Liver (tissue), 8 donors: ENCODE measurements at regions not wholly inside any gene's neighbourhood (a gene's known extent, or its start where the extent isn't known, plus 50 kb on each side); places are given as distances from the start of the nearest gene placed in this dataset.

Experiments used
- DNase-seq: peaks from one replicate; pipeline ENCODE4 v3.0.0-alpha.2; 2017; ENCODE audit warnings: low spot score
- H3K27ac ChIP-seq, 2 donors: one replicate each; pipeline ENCODE4 v1.7.0; 2013; ENCODE audit warnings: inconsistent platforms in 2 of 2, low read length in 2 of 2, control low read depth in 1 of 2, low read depth in 1 of 2, mild to moderate bottlenecking in 1 of 2
- H3K27me3 ChIP-seq, 4 donors: one replicate each; pipeline versions ENCODE4 v1.6.1 to v1.7.0; 2013; ENCODE audit warnings: low read length in 3 of 4, inconsistent platforms in 1 of 4, mild to moderate bottlenecking in 1 of 4, moderate library complexity in 1 of 4; ENCODE audit not compliant: control insufficient read depth in 4 of 4, insufficient read depth in 4 of 4
- H3K36me3 ChIP-seq, 4 donors: one replicate each; pipeline versions ENCODE4 v1.6.1 to v1.7.0; 2013; ENCODE audit warnings: low read length in 3 of 4, mild to moderate bottlenecking in 3 of 4, low read depth in 1 of 4, moderate library complexity in 1 of 4; ENCODE audit not compliant: control insufficient read depth in 4 of 4, insufficient read depth in 3 of 4
- H3K4me1 ChIP-seq, 4 donors: one replicate each; pipeline versions ENCODE4 v1.6.1 to v1.7.0; 2013; ENCODE audit warnings: low read length in 3 of 4, mild to moderate bottlenecking in 3 of 4, moderate library complexity in 1 of 4; ENCODE audit not compliant: control insufficient read depth in 4 of 4, insufficient read depth in 4 of 4
- H3K4me3 ChIP-seq, 3 donors: one replicate each; pipeline versions ENCODE4 v1.6.1 to v1.7.0; 2013; ENCODE audit warnings: low read length in 3 of 3, control low read depth in 1 of 3, low read depth in 1 of 3, mild to moderate bottlenecking in 1 of 3
- H3K9ac ChIP-seq, 2 donors: one replicate each; pipeline ENCODE4 v1.7.0; 2013; ENCODE audit warnings: low read length in 2 of 2, mild to moderate bottlenecking in 2 of 2, moderate library complexity in 2 of 2, control low read depth in 1 of 2, low read depth in 1 of 2
- H3K9me3 ChIP-seq, 4 donors: one replicate each; pipeline versions ENCODE4 v1.6.1 to v1.7.0; 2013; ENCODE audit warnings: low read length in 3 of 4; ENCODE audit not compliant: control insufficient read depth in 4 of 4
- EGR1 ChIP-seq, 2 donors: IDR thresholded peaks; 2 replicates each; pipeline ENCODE4 v1.6.1; 2016 to 2018; ENCODE audit warnings: antibody characterized with exemption in 2 of 2, low read depth in 2 of 2
- FOXA2 ChIP-seq: IDR thresholded peaks from 2 replicates; pipeline ENCODE4 v1.6.1; 2016; ENCODE audit warnings: antibody characterized with exemption
- HNF4A ChIP-seq, 2 donors: conservative IDR thresholded peaks; 2 replicates each; pipeline ENCODE4 v1.6.1; 2016; ENCODE audit warnings: antibody characterized with exemption in 2 of 2, mild to moderate bottlenecking in 2 of 2
- RAD21 ChIP-seq, 2 donors: IDR thresholded peaks; 2 replicates each; pipeline ENCODE4 v1.6.1; 2016; ENCODE audit warnings: antibody characterized with exemption in 2 of 2, mild to moderate bottlenecking in 2 of 2
- SP1 ChIP-seq: IDR thresholded peaks from 2 replicates; pipeline ENCODE4 v1.6.1; 2018; ENCODE audit warnings: antibody characterized with exemption, mild to moderate bottlenecking
- YY1 ChIP-seq: IDR thresholded peaks from 2 replicates; pipeline ENCODE4 v1.6.1; 2016; ENCODE audit warnings: antibody characterized with exemption, mild to moderate bottlenecking
- WGBS: extraction: QIAGEN DNeasy Blood & Tissue Kit; methylation state at CpG from one replicate; pipeline ENCODE4 v1.1.7; 2013; 5-methylcytosine and 5-hydroxymethylcytosine counted together
- TF ChIP-seq, protein P1 (sequence below): IDR thresholded peaks from 2 replicates; pipeline ENCODE4 v1.6.1; 2016; ENCODE audit warnings: antibody characterized with exemption
- TF ChIP-seq, protein P2 (sequence below): fragments of 150-350 bp; IDR thresholded peaks from 2 replicates; pipeline ENCODE4 v1.5.1; 2017; ENCODE audit warnings: improper control_type of control experiment, low read depth, low read length; ENCODE audit not compliant: missing input control
- TF ChIP-seq, protein P3 (sequence below): IDR thresholded peaks from 2 replicates; pipeline ENCODE4 v1.6.1; 2016; ENCODE audit warnings: antibody characterized with exemption
- TF ChIP-seq, protein P4 (sequence below): IDR thresholded peaks from 2 replicates; pipeline ENCODE4 v1.6.1; 2016; ENCODE audit warnings: antibody characterized with exemption, mild to moderate bottlenecking
- TF ChIP-seq, protein P5 (sequence below): IDR thresholded peaks from 2 replicates; pipeline ENCODE4 v1.6.1; 2016; ENCODE audit warnings: antibody characterized with exemption
- donor health status: healthy.
- donor health status: healthy.
- donor health status: healthy.
- donor health status: healthy.
- donor health status: healthy.

DNA sequence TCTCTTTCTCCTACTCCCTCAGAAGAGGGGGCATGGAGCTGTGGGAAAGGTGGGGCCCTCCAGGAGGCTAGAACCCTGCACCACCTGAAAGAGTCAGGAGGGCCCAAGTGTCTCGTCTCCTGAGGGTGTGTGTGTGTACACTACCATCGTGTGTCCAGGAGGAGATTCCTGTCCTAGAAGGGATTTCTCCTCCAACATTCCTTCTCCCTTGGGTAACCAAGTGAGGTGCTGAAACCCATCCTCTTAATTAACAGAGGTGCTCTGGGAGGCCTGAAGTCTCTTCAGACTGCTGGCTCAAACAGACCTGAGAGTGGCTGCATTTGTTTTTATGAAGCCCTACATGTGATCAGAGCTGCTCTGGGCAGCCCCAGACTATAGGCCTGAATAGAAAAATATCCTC is 61.1 kb upstream of the FAM169A start:
- TF ChIP-seq, protein P1, sequence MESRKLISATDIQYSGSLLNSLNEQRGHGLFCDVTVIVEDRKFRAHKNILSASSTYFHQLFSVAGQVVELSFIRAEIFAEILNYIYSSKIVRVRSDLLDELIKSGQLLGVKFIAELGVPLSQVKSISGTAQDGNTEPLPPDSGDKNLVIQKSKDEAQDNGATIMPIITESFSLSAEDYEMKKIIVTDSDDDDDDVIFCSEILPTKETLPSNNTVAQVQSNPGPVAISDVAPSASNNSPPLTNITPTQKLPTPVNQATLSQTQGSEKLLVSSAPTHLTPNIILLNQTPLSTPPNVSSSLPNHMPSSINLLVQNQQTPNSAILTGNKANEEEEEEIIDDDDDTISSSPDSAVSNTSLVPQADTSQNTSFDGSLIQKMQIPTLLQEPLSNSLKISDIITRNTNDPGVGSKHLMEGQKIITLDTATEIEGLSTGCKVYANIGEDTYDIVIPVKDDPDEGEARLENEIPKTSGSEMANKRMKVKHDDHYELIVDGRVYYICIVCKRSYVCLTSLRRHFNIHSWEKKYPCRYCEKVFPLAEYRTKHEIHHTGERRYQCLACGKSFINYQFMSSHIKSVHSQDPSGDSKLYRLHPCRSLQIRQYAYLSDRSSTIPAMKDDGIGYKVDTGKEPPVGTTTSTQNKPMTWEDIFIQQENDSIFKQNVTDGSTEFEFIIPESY = no peak
- TF ChIP-seq, protein P2, sequence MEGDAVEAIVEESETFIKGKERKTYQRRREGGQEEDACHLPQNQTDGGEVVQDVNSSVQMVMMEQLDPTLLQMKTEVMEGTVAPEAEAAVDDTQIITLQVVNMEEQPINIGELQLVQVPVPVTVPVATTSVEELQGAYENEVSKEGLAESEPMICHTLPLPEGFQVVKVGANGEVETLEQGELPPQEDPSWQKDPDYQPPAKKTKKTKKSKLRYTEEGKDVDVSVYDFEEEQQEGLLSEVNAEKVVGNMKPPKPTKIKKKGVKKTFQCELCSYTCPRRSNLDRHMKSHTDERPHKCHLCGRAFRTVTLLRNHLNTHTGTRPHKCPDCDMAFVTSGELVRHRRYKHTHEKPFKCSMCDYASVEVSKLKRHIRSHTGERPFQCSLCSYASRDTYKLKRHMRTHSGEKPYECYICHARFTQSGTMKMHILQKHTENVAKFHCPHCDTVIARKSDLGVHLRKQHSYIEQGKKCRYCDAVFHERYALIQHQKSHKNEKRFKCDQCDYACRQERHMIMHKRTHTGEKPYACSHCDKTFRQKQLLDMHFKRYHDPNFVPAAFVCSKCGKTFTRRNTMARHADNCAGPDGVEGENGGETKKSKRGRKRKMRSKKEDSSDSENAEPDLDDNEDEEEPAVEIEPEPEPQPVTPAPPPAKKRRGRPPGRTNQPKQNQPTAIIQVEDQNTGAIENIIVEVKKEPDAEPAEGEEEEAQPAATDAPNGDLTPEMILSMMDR = no peak
- TF ChIP-seq EGR1 (IDR thresholded peaks at IDR 0.05; ENCODE audit: low read depth in 2 of 2) (no peak), HNF4A (conservative IDR thresholded peaks at IDR 0.05) (no peak), YY1 (no peak), SP1 (no peak)
- TF ChIP-seq, protein P3, sequence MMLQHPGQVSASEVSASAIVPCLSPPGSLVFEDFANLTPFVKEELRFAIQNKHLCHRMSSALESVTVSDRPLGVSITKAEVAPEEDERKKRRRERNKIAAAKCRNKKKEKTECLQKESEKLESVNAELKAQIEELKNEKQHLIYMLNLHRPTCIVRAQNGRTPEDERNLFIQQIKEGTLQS = no peak
- TF ChIP-seq, protein P4, sequence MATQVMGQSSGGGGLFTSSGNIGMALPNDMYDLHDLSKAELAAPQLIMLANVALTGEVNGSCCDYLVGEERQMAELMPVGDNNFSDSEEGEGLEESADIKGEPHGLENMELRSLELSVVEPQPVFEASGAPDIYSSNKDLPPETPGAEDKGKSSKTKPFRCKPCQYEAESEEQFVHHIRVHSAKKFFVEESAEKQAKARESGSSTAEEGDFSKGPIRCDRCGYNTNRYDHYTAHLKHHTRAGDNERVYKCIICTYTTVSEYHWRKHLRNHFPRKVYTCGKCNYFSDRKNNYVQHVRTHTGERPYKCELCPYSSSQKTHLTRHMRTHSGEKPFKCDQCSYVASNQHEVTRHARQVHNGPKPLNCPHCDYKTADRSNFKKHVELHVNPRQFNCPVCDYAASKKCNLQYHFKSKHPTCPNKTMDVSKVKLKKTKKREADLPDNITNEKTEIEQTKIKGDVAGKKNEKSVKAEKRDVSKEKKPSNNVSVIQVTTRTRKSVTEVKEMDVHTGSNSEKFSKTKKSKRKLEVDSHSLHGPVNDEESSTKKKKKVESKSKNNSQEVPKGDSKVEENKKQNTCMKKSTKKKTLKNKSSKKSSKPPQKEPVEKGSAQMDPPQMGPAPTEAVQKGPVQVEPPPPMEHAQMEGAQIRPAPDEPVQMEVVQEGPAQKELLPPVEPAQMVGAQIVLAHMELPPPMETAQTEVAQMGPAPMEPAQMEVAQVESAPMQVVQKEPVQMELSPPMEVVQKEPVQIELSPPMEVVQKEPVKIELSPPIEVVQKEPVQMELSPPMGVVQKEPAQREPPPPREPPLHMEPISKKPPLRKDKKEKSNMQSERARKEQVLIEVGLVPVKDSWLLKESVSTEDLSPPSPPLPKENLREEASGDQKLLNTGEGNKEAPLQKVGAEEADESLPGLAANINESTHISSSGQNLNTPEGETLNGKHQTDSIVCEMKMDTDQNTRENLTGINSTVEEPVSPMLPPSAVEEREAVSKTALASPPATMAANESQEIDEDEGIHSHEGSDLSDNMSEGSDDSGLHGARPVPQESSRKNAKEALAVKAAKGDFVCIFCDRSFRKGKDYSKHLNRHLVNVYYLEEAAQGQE = no peak
- TF ChIP-seq, protein P5, sequence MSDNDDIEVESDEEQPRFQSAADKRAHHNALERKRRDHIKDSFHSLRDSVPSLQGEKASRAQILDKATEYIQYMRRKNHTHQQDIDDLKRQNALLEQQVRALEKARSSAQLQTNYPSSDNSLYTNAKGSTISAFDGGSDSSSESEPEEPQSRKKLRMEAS = no peak
- H3K27ac ChIP-seq = no peak overlapping the region
- H3K4me1 ChIP-seq = peaks cover 0 to 3% (median 0%) of the 10 kb centered on the region in 4 donors
- 88% methylated on average over 2 of the region's 2 CpGs for WGBS
- no peaks in the 10 kb centered on the region for H3K27me3 ChIP-seq
- no peaks in the 10 kb centered on the region for H3K9me3 ChIP-seq
- H3K9ac ChIP-seq = no peak overlapping the region
- DNase-seq = no peak
- no peak overlapping the region for H3K4me3 ChIP-seq
- H3K36me3 ChIP-seq = no peaks in the 10 kb centered on the region

DNA sequence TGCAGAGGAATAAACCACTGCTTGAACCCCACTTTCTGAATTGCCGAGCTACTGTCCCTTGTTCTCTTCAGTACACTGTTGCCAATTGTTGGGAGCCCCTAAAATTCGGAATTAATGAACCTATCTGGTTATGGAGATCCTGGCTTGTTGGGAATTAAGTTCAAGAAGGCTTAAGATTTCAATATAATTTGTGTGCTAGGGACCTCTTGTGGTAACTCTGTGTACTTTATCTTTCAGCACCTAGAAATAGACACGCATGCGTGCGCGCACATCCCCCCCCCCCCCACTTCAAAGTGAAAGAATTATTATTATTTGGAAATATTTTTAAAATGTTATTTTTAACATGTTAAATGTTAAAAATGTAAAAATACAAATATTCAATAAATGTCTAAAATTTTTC is 53.3 kb upstream of the FAM169A start:
- no peak for DNase-seq
- Histone ChIP-seq H3K27me3 (no peaks in the 10 kb centered on the region), H3K27ac (peak overlapping the region in 1 of 2 donors; percentile 74), H3K4me1 (peaks cover 10 to 40% (median 33%) of the 10 kb centered on the region in 4 donors), H3K4me3 (no peak overlapping the region), H3K9ac (no peak overlapping the region), H3K9me3 (no peaks in the 10 kb centered on the region), H3K36me3 (no peaks in the 10 kb centered on the region)
- WGBS = 6% methylated on average over 6 of the region's 6 CpGs
- TF ChIP-seq SP1 (no peak), EGR1 (IDR thresholded peaks at IDR 0.05; ENCODE audit: low read depth in 2 of 2) (no peak), RAD21 (IDR thresholded peaks at IDR 0.05) (peak; percentile 80), FOXA2 (no peak), HNF4A (conservative IDR thresholded peaks at IDR 0.05) (peak in 1 of 2 donors; percentile 11)
- TF ChIP-seq, protein P3 = no peak
- TF ChIP-seq, protein P2 = peak; percentile 63
